ENCODE measurements at regions not wholly inside any gene's neighbourhood (a gene's known extent, or its start where the extent isn't known, plus 50 kb on each side); places are given as distances from the start of the nearest gene placed in this dataset.

DNA sequence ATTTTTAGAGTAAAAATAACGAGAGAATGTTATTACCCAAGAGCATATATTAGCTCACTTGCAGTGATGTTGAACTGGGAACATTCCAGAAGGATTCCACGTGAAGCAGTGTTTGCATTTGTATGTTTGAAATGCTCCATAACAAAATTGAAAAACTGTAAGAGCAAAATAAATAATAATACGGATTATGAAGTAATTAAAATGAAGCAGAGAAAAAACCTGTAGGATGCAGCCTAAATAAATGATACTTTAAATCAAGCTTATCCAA, 203.3 kb downstream of the BAMBI start:
- Histone ChIP-seq H3K9me3 (ENCODE audit: control insufficient read depth, insufficient read depth, low read length) (no peaks in the 10 kb centered on the region), H3K36me3 (ENCODE audit: control insufficient read depth, low read length) (no peaks in the 10 kb centered on the region), H4K20me1 (ENCODE audit: control insufficient read depth, insufficient read depth, low read depth, low read length) (no peaks in the 10 kb centered on the region), H3K4me1 (ENCODE audit: control insufficient read depth, low read length) (no peaks in the 10 kb centered on the region), H3K27ac (ENCODE audit: low read depth, low read length) (no peak overlapping the region), H3F3A (ENCODE audit: control insufficient read depth, insufficient read depth) (no peaks in the 10 kb centered on the region), H3K4me2 (ENCODE audit: low read length) (no peak overlapping the region), H3K4me3 (ENCODE audit: low read length) (no peak overlapping the region), H3K79me2 (ENCODE audit: control insufficient read depth, low read length) (no peaks in the 10 kb centered on the region), H3K27me3 (ENCODE audit: control insufficient read depth, low read length) (no peaks in the 10 kb centered on the region), H3K9me2 (replicated peaks; ENCODE audit: control insufficient read depth, low read length) (no peaks in the 10 kb centered on the region)
- TF ChIP-seq, protein P1, sequence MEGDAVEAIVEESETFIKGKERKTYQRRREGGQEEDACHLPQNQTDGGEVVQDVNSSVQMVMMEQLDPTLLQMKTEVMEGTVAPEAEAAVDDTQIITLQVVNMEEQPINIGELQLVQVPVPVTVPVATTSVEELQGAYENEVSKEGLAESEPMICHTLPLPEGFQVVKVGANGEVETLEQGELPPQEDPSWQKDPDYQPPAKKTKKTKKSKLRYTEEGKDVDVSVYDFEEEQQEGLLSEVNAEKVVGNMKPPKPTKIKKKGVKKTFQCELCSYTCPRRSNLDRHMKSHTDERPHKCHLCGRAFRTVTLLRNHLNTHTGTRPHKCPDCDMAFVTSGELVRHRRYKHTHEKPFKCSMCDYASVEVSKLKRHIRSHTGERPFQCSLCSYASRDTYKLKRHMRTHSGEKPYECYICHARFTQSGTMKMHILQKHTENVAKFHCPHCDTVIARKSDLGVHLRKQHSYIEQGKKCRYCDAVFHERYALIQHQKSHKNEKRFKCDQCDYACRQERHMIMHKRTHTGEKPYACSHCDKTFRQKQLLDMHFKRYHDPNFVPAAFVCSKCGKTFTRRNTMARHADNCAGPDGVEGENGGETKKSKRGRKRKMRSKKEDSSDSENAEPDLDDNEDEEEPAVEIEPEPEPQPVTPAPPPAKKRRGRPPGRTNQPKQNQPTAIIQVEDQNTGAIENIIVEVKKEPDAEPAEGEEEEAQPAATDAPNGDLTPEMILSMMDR (IDR thresholded peaks at IDR 0.05; ENCODE audit: low read depth, low read length, poor library complexity, severe bottlenecking) = no peak
- no peak for TF ChIP-seq EZH2phosphoT487 (IDR thresholded peaks at IDR 0.05; ENCODE audit: borderline replicate concordance, low read length)

DNA sequence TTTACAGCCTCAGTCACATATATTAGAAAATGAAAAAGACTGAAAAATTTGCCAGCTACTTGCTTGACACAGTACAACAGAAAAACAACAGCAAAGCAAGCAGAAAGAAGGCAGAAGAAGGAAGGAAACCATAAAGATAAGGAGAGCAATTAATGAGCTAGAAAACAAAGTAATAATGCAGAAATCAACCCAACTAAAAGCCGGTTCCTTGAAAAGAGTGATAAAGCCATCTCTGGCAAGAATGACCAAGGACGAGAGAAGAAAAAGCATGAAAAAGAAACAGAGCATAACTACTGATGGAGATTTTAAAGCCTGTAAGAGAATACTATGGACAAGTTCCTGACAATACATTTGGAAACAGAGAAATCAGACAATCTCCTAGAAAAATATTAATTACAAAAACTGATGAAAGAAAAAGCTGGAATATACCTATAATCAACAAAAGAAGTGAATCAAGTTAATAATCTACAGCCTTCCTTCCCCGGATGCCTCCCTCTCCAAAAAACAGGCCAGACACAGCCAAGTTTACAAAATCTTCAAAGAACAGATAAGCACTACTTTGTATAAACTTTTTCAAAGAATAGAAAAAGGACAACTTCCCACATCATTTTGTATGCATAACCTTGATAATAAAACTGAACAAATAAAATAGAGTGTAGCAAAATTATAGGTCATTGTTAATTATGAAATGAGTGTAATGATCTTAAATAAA, 204.0 kb downstream of the BAMBI start:
- Histone ChIP-seq H3K4me1 (ENCODE audit: control insufficient read depth, low read length) (no peaks in the 10 kb centered on the region), H3K4me3 (ENCODE audit: low read length) (no peak overlapping the region), H3K27me3 (ENCODE audit: control insufficient read depth, low read length) (no peaks in the 10 kb centered on the region), H3K27ac (ENCODE audit: low read depth, low read length) (no peak overlapping the region), H3F3A (ENCODE audit: control insufficient read depth, insufficient read depth) (no peaks in the 10 kb centered on the region), H3K9me2 (replicated peaks; ENCODE audit: control insufficient read depth, low read length) (no peaks in the 10 kb centered on the region), H3K36me3 (ENCODE audit: control insufficient read depth, low read length) (no peaks in the 10 kb centered on the region), H3K4me2 (ENCODE audit: low read length) (no peak overlapping the region), H3K9me3 (ENCODE audit: control insufficient read depth, insufficient read depth, low read length) (no peaks in the 10 kb centered on the region), H4K20me1 (ENCODE audit: control insufficient read depth, insufficient read depth, low read depth, low read length) (no peaks in the 10 kb centered on the region), H3K79me2 (ENCODE audit: control insufficient read depth, low read length) (no peaks in the 10 kb centered on the region)
- TF ChIP-seq, protein P1 (IDR thresholded peaks at IDR 0.05; ENCODE audit: low read depth, low read length, poor library complexity, severe bottlenecking) = no peak
- TF ChIP-seq EZH2phosphoT487 (IDR thresholded peaks at IDR 0.05; ENCODE audit: borderline replicate concordance, low read length) = no peak

DNA sequence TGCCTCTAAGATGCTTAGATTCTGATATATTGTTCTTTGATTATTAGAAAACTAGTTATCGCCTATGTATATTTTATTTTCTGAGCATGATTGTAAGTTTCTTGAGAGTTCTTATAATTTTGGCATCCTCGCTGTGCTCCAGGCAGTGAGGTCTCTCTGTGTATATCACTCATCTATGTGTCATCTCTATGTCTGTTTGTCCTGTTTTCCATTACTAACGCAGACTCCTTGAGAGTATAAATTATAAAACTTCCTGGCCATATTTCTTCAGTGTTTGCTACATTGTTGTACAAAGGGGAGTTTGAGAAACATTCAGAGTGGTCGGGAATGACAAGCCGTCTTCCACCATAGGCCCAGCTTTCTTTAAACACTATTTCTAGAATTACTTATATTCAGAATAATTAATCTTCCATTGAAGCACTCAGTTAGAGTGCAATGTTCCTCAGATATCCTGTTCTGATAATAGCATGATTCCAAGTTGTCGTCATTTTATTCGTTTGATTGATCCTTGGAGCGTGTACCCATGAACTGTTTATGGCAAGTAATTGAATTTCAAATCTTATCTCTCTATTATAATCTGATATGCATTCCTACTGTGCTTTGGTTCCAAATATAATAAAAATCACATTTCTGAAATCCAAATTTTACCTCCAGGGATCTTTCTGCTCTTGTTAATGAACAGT, 206.6 kb downstream of the BAMBI start:
- no peaks in the 10 kb centered on the region for H3K4me1 ChIP-seq (ENCODE audit: control insufficient read depth, low read length)
- no peak overlapping the region for H3K27ac ChIP-seq (ENCODE audit: low read depth, low read length)
- H4K20me1 ChIP-seq (ENCODE audit: control insufficient read depth, insufficient read depth, low read depth, low read length) = no peaks in the 10 kb centered on the region
- H3K4me2 ChIP-seq (ENCODE audit: low read length) = no peak overlapping the region
- no peaks in the 10 kb centered on the region for H3K27me3 ChIP-seq (ENCODE audit: control insufficient read depth, low read length)
- H3K79me2 ChIP-seq (ENCODE audit: control insufficient read depth, low read length) = no peaks in the 10 kb centered on the region
- no peak overlapping the region for H3K4me3 ChIP-seq (ENCODE audit: low read length)
- no peaks in the 10 kb centered on the region for H3K9me3 ChIP-seq (ENCODE audit: control insufficient read depth, insufficient read depth, low read length)
- no peaks in the 10 kb centered on the region for H3K36me3 ChIP-seq (ENCODE audit: control insufficient read depth, low read length)
- no peaks in the 10 kb centered on the region for H3K9me2 ChIP-seq (replicated peaks; ENCODE audit: control insufficient read depth, low read length)
- no peak for TF ChIP-seq EZH2phosphoT487 (IDR thresholded peaks at IDR 0.05; ENCODE audit: borderline replicate concordance, low read length)
- TF ChIP-seq, protein P1 (IDR thresholded peaks at IDR 0.05; ENCODE audit: low read depth, low read length, poor library complexity, severe bottlenecking) = no peak
- no peaks in the 10 kb centered on the region for H3F3A ChIP-seq (ENCODE audit: control insufficient read depth, insufficient read depth)

Data from DOHH2 (cell line).